ENCODE measurements at regions not wholly inside any gene's neighbourhood (a gene's known extent, or its start where the extent isn't known, plus 50 kb on each side); places are given as distances from the start of the nearest gene placed in this dataset.

DNA sequence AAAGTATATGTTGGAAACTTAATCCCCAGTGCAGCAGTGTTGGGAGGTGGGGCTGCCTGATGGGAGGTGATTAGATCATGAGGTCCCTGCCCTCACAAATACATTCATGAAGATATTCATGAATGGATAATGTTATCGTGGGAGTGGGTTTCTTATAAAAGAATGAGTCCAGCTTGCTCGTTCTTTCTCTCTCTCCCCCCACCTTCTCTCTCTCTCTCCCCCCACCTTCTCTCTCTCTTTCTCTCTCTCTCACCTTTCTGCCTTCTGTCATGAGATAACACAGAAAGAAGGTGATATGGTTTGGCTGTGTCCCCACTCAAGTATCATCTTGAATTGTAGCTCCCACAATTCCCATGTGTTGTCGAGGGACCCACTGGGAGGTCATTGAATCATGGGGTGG is 66.7 kb upstream of the NUP50 start:
- FAIRE-seq = no peak

DNA sequence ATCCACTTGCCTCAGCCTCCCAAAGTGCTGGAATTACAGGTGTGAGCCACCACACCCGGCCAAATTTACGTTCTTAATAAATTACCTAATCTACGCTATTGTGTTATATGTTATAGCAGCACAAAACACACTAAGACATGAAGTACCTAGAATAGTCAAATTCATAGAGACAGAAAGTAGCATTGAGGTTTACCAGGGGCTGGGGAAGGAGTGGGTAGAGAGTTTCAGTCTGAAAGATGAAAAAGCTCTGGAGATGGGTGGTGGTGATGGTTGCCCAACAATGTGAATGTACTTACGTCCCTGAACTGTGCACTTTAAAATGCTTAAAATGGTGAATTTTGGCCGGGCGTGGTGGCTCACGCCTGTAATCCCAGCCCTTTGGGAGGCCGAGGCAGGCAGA is 65.7 kb upstream of the NUP50 start:
- Histone ChIP-seq H3K4me1 (ENCODE audit: control insufficient read depth, extremely low read depth, insufficient read depth, low read length) (no peaks in the 10 kb centered on the region), H3K4me2 (ENCODE audit: control insufficient read depth, extremely low read depth, insufficient read depth, low read depth, low read length) (no peak overlapping the region), H2AFZ (ENCODE audit: control insufficient read depth, low read length) (no peak overlapping the region), H3K27ac (ENCODE audit: control insufficient read depth, insufficient read depth, low read length) (no peak overlapping the region), H3K9me1 (ENCODE audit: control insufficient read depth, extremely low read depth, insufficient read depth, low read length) (no peaks in the 10 kb centered on the region), H3K27me3 (ENCODE audit: control insufficient read depth, extremely low read depth, insufficient read depth, low read length) (peaks cover 2% of the 10 kb centered on the region), H3K36me3 (ENCODE audit: control insufficient read depth in 2 of 2, extremely low read depth in 1 of 2, insufficient read depth in 2 of 2, low read length in 2 of 2) (no peaks in the 10 kb centered on the region), H3K4me3 (ENCODE audit: control insufficient read depth in 2 of 3, extremely low read depth in 1 of 3, insufficient read depth in 2 of 3, low read depth in 1 of 3, low read length in 3 of 3) (no peak overlapping the region), H4K20me1 (ENCODE audit: control insufficient read depth, extremely low read depth, insufficient read depth, low read length) (no peaks in the 10 kb centered on the region), H3K79me2 (ENCODE audit: control insufficient read depth, insufficient read depth, low read length) (no peaks in the 10 kb centered on the region), H3K9me3 (ENCODE audit: control insufficient read depth, low read depth, low read length) (no peaks in the 10 kb centered on the region), H3K9ac (ENCODE audit: control insufficient read depth, extremely low read depth, insufficient read depth, low read length) (no peak overlapping the region)
- FAIRE-seq = no peak
- DNase-seq (ENCODE audit: low read depth, low spot score) = no peak
- TF ChIP-seq, protein P1, sequence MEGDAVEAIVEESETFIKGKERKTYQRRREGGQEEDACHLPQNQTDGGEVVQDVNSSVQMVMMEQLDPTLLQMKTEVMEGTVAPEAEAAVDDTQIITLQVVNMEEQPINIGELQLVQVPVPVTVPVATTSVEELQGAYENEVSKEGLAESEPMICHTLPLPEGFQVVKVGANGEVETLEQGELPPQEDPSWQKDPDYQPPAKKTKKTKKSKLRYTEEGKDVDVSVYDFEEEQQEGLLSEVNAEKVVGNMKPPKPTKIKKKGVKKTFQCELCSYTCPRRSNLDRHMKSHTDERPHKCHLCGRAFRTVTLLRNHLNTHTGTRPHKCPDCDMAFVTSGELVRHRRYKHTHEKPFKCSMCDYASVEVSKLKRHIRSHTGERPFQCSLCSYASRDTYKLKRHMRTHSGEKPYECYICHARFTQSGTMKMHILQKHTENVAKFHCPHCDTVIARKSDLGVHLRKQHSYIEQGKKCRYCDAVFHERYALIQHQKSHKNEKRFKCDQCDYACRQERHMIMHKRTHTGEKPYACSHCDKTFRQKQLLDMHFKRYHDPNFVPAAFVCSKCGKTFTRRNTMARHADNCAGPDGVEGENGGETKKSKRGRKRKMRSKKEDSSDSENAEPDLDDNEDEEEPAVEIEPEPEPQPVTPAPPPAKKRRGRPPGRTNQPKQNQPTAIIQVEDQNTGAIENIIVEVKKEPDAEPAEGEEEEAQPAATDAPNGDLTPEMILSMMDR (optimal IDR thresholded peaks at IDR 0.05 in 1 of 3, IDR thresholded peaks at IDR 0.05 in 1 of 3, conservative IDR thresholded peaks at IDR 0.05 in 1 of 3; ENCODE audit: extremely low read depth in 1 of 3, insufficient read depth in 2 of 3, low read length in 3 of 3) = no peak
- no peak for TF ChIP-seq EZH2 (IDR thresholded peaks at IDR 0.05; ENCODE audit: low read length)
- dilution Hi-C loops (cut with MboI; ENCODE audit: extremely low pct_ligation_motif_present, low sequenced_read_pairs) = no loop called here

More for the DNA sequence above, 66.7 kb upstream of the NUP50 start:
- Histone ChIP-seq H4K20me1 (ENCODE audit: control insufficient read depth, extremely low read depth, insufficient read depth, low read length) (no peaks in the 10 kb centered on the region), H3K9me1 (ENCODE audit: control insufficient read depth, extremely low read depth, insufficient read depth, low read length) (no peaks in the 10 kb centered on the region), H3K9me3 (ENCODE audit: control insufficient read depth, low read depth, low read length) (no peaks in the 10 kb centered on the region), H3K36me3 (ENCODE audit: control insufficient read depth in 2 of 2, extremely low read depth in 1 of 2, insufficient read depth in 2 of 2, low read length in 2 of 2) (no peaks in the 10 kb centered on the region), H3K27ac (ENCODE audit: control insufficient read depth, insufficient read depth, low read length) (no peak overlapping the region), H3K79me2 (ENCODE audit: control insufficient read depth, insufficient read depth, low read length) (no peaks in the 10 kb centered on the region), H3K4me1 (ENCODE audit: control insufficient read depth, extremely low read depth, insufficient read depth, low read length) (no peaks in the 10 kb centered on the region), H3K4me3 (ENCODE audit: control insufficient read depth in 2 of 3, extremely low read depth in 1 of 3, insufficient read depth in 2 of 3, low read depth in 1 of 3, low read length in 3 of 3) (no peak overlapping the region), H3K27me3 (ENCODE audit: control insufficient read depth, extremely low read depth, insufficient read depth, low read length) (no peaks in the 10 kb centered on the region), H3K9ac (ENCODE audit: control insufficient read depth, extremely low read depth, insufficient read depth, low read length) (no peak overlapping the region), H2AFZ (ENCODE audit: control insufficient read depth, low read length) (no peak overlapping the region), H3K4me2 (ENCODE audit: control insufficient read depth, extremely low read depth, insufficient read depth, low read depth, low read length) (no peak overlapping the region)
- dilution Hi-C loops (cut with MboI; ENCODE audit: extremely low pct_ligation_motif_present, low sequenced_read_pairs) = no loop called here
- no peak for DNase-seq (ENCODE audit: low read depth, low spot score)
- no peak for TF ChIP-seq EZH2 (IDR thresholded peaks at IDR 0.05; ENCODE audit: low read length)
- TF ChIP-seq, protein P1 (optimal IDR thresholded peaks at IDR 0.05 in 1 of 3, IDR thresholded peaks at IDR 0.05 in 1 of 3, conservative IDR thresholded peaks at IDR 0.05 in 1 of 3; ENCODE audit: extremely low read depth in 1 of 3, insufficient read depth in 2 of 3, low read length in 3 of 3) = no peak

All from keratinocyte (primary cell).